A673 (cell line): ENCODE measurements at regions not wholly inside any gene's neighbourhood (a gene's known extent, or its start where the extent isn't known, plus 50 kb on each side); places are given as distances from the start of the nearest gene placed in this dataset.

Source experiments
- BruUV-seq: library from RNA; stranded (reverse); fragments of 400-500 nt; replicated peaks from 2 replicates; lab custom pipeline; 2021; lab: Mats Ljungman, UMichigan
- CTCF ChIA-PET: fragments of 300-600 bp; sonication (Branson Sonifier 250); formaldehyde crosslinking; loops from one replicate; lab custom pipeline; 2022; ENCODE audit warnings: antibody characterized with exemption; lab: Charles Lee
- POLR2A ChIA-PET: fragments of 300-600 bp; sonication (Branson Sonifier 250); formaldehyde crosslinking; loops from one replicate; lab custom pipeline; 2022; ENCODE audit warnings: antibody characterized with exemption; ENCODE audit not compliant: low non-redundant PET; lab: Charles Lee
- DNase-seq: peaks from one replicate; pipeline ENCODE4 v3.0.0-alpha.2; 2015; ENCODE audit warnings: low spot score
- H3K27ac ChIP-seq: fragments of 200-600 bp; sonication (generic); 2 replicates; pipeline ENCODE4 v1.5.1; 2016; ENCODE audit warnings: mixed run types, low read depth, mild to moderate bottlenecking, mixed read lengths, antibody characterized with exemption, low read length; ENCODE audit not compliant: poor library complexity, severe bottlenecking
- H3K27me3 ChIP-seq: fragments of 200-600 bp; sonication (generic); replicated peaks from 2 replicates; pipeline ENCODE4 v1.6.1; 2017; ENCODE audit warnings: mixed run types, low read depth, mild to moderate bottlenecking, mixed read lengths, antibody characterized with exemption, low read length; ENCODE audit not compliant: insufficient read depth, poor library complexity
- H3K36me3 ChIP-seq: fragments of 200-600 bp; sonication (generic); 2 replicates; pipeline ENCODE4 v1.6.1; 2016; ENCODE audit warnings: mixed run types, mild to moderate bottlenecking, mixed read lengths, antibody characterized with exemption, low read length; ENCODE audit not compliant: insufficient read depth, poor library complexity, severe bottlenecking
- H3K4me1 ChIP-seq: fragments of 200-600 bp; sonication (generic); 2 replicates; pipeline ENCODE4 v1.6.1; 2017; ENCODE audit warnings: mixed run types, mild to moderate bottlenecking, mixed read lengths, antibody characterized with exemption, low read length; ENCODE audit not compliant: insufficient read depth, poor library complexity, severe bottlenecking
- H3K4me3 ChIP-seq: fragments of 200-600 bp; sonication (generic); 2 replicates; pipeline ENCODE4 v1.5.1; 2016; ENCODE audit warnings: low read depth, mixed run types, mild to moderate bottlenecking, mixed read lengths, low read length; ENCODE audit not compliant: poor library complexity, severe bottlenecking
- H3K9me3 ChIP-seq: fragments of 200-600 bp; sonication (generic); 2 replicates; pipeline ENCODE4 v1.6.1; 2016; ENCODE audit warnings: mixed run types, low read depth, mild to moderate bottlenecking, mixed read lengths, antibody characterized with exemption, low read length; ENCODE audit not compliant: poor library complexity, severe bottlenecking
- CTCF ChIP-seq: fragments of 300-800, 200-600 bp; sonication (generic); conservative IDR thresholded peaks from 2 replicates; pipeline ENCODE4 v1.5.1; 2017; ENCODE audit warnings: low read depth, mild to moderate bottlenecking, antibody characterized with exemption, low read length, moderate library complexity, mixed read lengths
- EZH2 ChIP-seq: fragments of 200-600 bp; sonication (generic); IDR thresholded peaks from 2 replicates; pipeline ENCODE4 v1.6.1; 2017; ENCODE audit warnings: borderline replicate concordance, low read depth, mild to moderate bottlenecking, mixed read lengths, antibody characterized with exemption, low read length; ENCODE audit not compliant: poor library complexity, severe bottlenecking
- intact Hi-C: fragments of 100-400 bp; cut with micrococcal nuclease; formaldehyde crosslinking; loops from one replicate; pipeline ENCODE4 v1.10.0; 2022; ENCODE audit not compliant: unreplicated experiment

GRCh38 chr1:244322181-244322580 is 129.5 kb downstream of the ADSS2 start:
- no peaks in the 10 kb centered on the region for H3K9me3 ChIP-seq
- ChIA-PET CTCF (no interaction called here), POLR2A (no interaction called here)
- H3K4me3 ChIP-seq: no peak overlapping the region
- BruUV-seq: no TSS peak
- no peaks in the 10 kb centered on the region for H3K4me1 ChIP-seq
- DNase-seq: no peak
- intact Hi-C loops: no loop called here
- no peak overlapping the region for H3K27ac ChIP-seq
- H3K27me3 ChIP-seq: no peaks in the 10 kb centered on the region
- no peaks in the 10 kb centered on the region for H3K36me3 ChIP-seq
- TF ChIP-seq EZH2 (no peak), CTCF (no peak)

- no peak for TF ChIP-seq CTCF
- no peak for TF ChIP-seq EZH2
- CTCF ChIA-PET: no interaction called here
- Histone ChIP-seq H3K36me3 (no peaks in the 10 kb centered on the region), H3K4me1 (no peaks in the 10 kb centered on the region), H3K27me3 (no peaks in the 10 kb centered on the region), H3K27ac (no peak overlapping the region), H3K4me3 (no peak overlapping the region), H3K9me3 (no peaks in the 10 kb centered on the region)
- DNase-seq: peak; percentile 72
- intact Hi-C loops: no loop called here
- BruUV-seq: no TSS peak
- POLR2A ChIA-PET: no interaction called here
Observed at GRCh38 chr1:244322791-244323521, 128.8 kb downstream of the ADSS2 start.

GRCh38 chr1:244324176-244324883 is 127.4 kb downstream of the ADSS2 start:
- H3K4me1 ChIP-seq: no peaks in the 10 kb centered on the region
- intact Hi-C loops: no loop called here
- DNase-seq: no peak
- no peak overlapping the region for H3K27ac ChIP-seq
- no peaks in the 10 kb centered on the region for H3K36me3 ChIP-seq
- no TSS peak for BruUV-seq
- peaks cover 4% of the 10 kb centered on the region for H3K9me3 ChIP-seq
- TF ChIP-seq CTCF: no peak
- no peak for TF ChIP-seq EZH2
- no peak overlapping the region for H3K4me3 ChIP-seq
- CTCF ChIA-PET: no interaction called here
- H3K27me3 ChIP-seq: no peaks in the 10 kb centered on the region
- POLR2A ChIA-PET: interaction anchor here (0.6 kb wide), 1 partner anchor 25 kb away, joined by 3 read pairs; no protein-coding TSS in a partner anchor
